BJ (cell line): ENCODE measurements at regions not wholly inside any gene's neighbourhood (a gene's known extent, or its start where the extent isn't known, plus 50 kb on each side); places are given as distances from the start of the nearest gene placed in this dataset.

ENCODE experiments used
- CTCF ChIA-PET: fragments of 350-600 bp; formaldehyde crosslinking; extraction: SDS; loops from one replicate; lab custom pipeline; 2021; ENCODE audit warnings: antibody characterized with exemption, inconsistent platforms; lab: Yijun Ruan, JAX
- POLR2A ChIA-PET: fragments of 300-600 bp; sonication (Branson Sonifier 250); formaldehyde crosslinking; extraction: SDS; loops from one replicate; lab custom pipeline; 2021; ENCODE audit warnings: antibody characterized with exemption; lab: Charles Lee
- DNase-seq: peaks from one replicate; pipeline ENCODE4 v3.0.0-alpha.2; 2011; ENCODE audit warnings: low read depth
- H3K27me3 ChIP-seq: 2 replicates; pipeline ENCODE4 v1.6.0; 2011; ENCODE audit warnings: low read length; ENCODE audit not compliant: control insufficient read depth, insufficient read depth
- H3K36me3 ChIP-seq: 2 replicates; pipeline ENCODE4 v1.5.1; 2011; ENCODE audit warnings: low read length; ENCODE audit not compliant: control insufficient read depth, insufficient read depth
- H3K4me3 ChIP-seq: 2 replicates; pipeline ENCODE4 v1.5.1; 2011; ENCODE audit warnings: low read depth, mild to moderate bottlenecking, control low read depth, low read length
- TF ChIP-seq, protein P1 (sequence below): IDR thresholded peaks from 2 replicates; pipeline ENCODE4 v1.5.1; 2011; ENCODE audit warnings: low read depth, mild to moderate bottlenecking, control low read depth, inconsistent platforms, low read length, moderate library complexity; ENCODE audit not compliant: insufficient read depth

- Histone ChIP-seq H3K27me3 (no peaks in the 10 kb centered on the region), H3K36me3 (no peaks in the 10 kb centered on the region), H3K4me3 (no peak overlapping the region)
- no peak for DNase-seq
- ChIA-PET CTCF (no interaction called here), POLR2A (no interaction called here)
- TF ChIP-seq, protein P1, sequence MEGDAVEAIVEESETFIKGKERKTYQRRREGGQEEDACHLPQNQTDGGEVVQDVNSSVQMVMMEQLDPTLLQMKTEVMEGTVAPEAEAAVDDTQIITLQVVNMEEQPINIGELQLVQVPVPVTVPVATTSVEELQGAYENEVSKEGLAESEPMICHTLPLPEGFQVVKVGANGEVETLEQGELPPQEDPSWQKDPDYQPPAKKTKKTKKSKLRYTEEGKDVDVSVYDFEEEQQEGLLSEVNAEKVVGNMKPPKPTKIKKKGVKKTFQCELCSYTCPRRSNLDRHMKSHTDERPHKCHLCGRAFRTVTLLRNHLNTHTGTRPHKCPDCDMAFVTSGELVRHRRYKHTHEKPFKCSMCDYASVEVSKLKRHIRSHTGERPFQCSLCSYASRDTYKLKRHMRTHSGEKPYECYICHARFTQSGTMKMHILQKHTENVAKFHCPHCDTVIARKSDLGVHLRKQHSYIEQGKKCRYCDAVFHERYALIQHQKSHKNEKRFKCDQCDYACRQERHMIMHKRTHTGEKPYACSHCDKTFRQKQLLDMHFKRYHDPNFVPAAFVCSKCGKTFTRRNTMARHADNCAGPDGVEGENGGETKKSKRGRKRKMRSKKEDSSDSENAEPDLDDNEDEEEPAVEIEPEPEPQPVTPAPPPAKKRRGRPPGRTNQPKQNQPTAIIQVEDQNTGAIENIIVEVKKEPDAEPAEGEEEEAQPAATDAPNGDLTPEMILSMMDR: no peak
These were observed 529.5 kb upstream of the CDH8 start for GRCh38 chr16:62565706-62566105.

DNA sequence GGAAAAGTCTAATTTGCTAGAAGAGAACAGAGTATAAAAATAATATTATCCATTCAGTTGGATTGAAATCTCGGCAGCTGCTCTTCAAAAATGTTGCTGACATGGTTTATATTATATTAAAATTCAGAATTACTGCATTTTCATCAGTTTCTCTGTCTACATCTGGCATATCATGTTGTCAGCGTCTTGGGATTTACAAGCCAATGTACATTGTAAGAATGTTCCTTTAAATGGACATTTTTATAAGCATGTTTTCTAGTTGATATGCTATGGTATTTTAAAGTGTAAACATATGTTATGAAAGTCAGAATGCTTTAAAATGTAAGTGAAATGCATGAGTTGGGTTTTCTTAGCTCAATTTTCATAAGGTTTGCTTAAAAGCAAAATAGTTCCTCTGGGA is 528.1 kb upstream of the CDH8 start:
- Histone ChIP-seq H3K36me3 (no peaks in the 10 kb centered on the region), H3K4me3 (no peak overlapping the region), H3K27me3 (no peaks in the 10 kb centered on the region)
- DNase-seq: no peak
- CTCF ChIA-PET: interaction anchor here (0.6 kb wide), 1 partner anchor 9 kb away, joined by 3 read pairs; no protein-coding TSS in a partner anchor
- TF ChIP-seq, protein P1: no peak
- POLR2A ChIA-PET: no interaction called here

DNA sequence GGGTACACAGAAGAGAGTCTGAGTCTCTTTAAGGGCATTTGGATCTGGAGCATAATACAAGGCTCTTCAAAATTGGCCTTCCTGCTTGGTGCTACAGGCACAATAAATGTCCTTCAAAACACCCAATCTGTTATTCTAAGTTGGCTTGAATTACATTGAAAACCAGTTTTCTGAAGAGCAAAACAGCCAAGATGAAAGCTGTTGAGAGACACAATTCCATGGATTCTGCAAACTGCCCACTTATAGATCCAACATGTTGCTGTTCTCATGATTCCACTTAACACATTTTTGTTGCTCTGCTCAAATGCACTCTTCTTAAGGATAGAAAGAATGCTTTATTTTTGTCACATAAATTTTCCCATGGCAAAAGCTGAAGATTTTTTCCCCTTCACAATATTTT is 525.9 kb upstream of the CDH8 start:
- TF ChIP-seq, protein P1: no peak
- H3K27me3 ChIP-seq: no peaks in the 10 kb centered on the region
- DNase-seq: no peak
- H3K4me3 ChIP-seq: no peak overlapping the region
- ChIA-PET CTCF (no interaction called here), POLR2A (no interaction called here)
- no peaks in the 10 kb centered on the region for H3K36me3 ChIP-seq

GRCh38 chr16:62549875-62550274 is 513.6 kb upstream of the CDH8 start:
- POLR2A ChIA-PET: no interaction called here
- TF ChIP-seq, protein P1: no peak
- H3K4me3 ChIP-seq: no peak overlapping the region
- CTCF ChIA-PET: no interaction called here
- DNase-seq: no peak
- H3K27me3 ChIP-seq: no peaks in the 10 kb centered on the region
- no peaks in the 10 kb centered on the region for H3K36me3 ChIP-seq

- ChIA-PET POLR2A (no interaction called here), CTCF (no interaction called here)
These were observed 511.9 kb upstream of the CDH8 start for GRCh38 chr16:62548095-62548494.

More at GRCh38 chr16:62548095-62548494, 511.9 kb upstream of the CDH8 start:
- H3K27me3 ChIP-seq: no peaks in the 10 kb centered on the region
- TF ChIP-seq, protein P1: no peak
- H3K36me3 ChIP-seq: no peaks in the 10 kb centered on the region
- DNase-seq: no peak
- H3K4me3 ChIP-seq: no peak overlapping the region
